Tibial nerve (tissue), 4 donors: ENCODE measurements at regions not wholly inside any gene's neighbourhood (a gene's known extent, or its start where the extent isn't known, plus 50 kb on each side); places are given as distances from the start of the nearest gene placed in this dataset.

Experiments used
- DNase-seq, 2 donors: peaks; one replicate each; pipeline ENCODE4 v3.0.0-alpha.2; 2019; ENCODE audit warnings: low spot score in 2 of 2
- H3K27ac ChIP-seq, 4 donors: fragments of 200-600 bp; sonication (generic) in 3 of 4; one replicate each; pipeline ENCODE4 v1.5.1; 2017 to 2019; ENCODE audit warnings: mild to moderate bottlenecking in 1 of 4
- H3K27me3 ChIP-seq, 2 donors: fragments of 200-600 bp; sonication (generic) in 1 of 2; one replicate each; pipeline versions ENCODE4 v1.5.1 to v1.6.0; 2017 to 2019
- H3K36me3 ChIP-seq, 3 donors: fragments of 200-600 bp; sonication (generic); one replicate each; pipeline ENCODE4 v1.5.1; 2018 to 2019
- H3K4me1 ChIP-seq, 4 donors: fragments of 200-600 bp; sonication (generic) in 3 of 4; one replicate each; pipeline ENCODE4 v1.5.1; 2017 to 2019
- H3K4me3 ChIP-seq, 4 donors: fragments of 200-600 bp; sonication (generic) in 3 of 4; one replicate each; pipeline ENCODE4 v1.5.1; 2017 to 2019; ENCODE audit warnings: mild to moderate bottlenecking in 1 of 4, moderate library complexity in 1 of 4
- H3K9me3 ChIP-seq, 4 donors: fragments of 200-600 bp; sonication (generic) in 3 of 4; one replicate each; pipeline ENCODE4 v1.5.1; 2017 to 2019
- CTCF ChIP-seq, 5 experiments: fragments of 200-600 bp in 3 of 5; fragments of 450-650 bp in 2 of 5; sonication (generic) in 3 of 5; IDR thresholded peaks; one replicate each; pipeline ENCODE4 v1.5.1; 2016 to 2019; ENCODE audit warnings: antibody characterized with exemption in 5 of 5, mild to moderate bottlenecking in 3 of 5, moderate library complexity in 2 of 5
- EP300 ChIP-seq, 2 donors: sonication (generic); formaldehyde crosslinking; IDR thresholded peaks; one replicate each; pipeline ENCODE4 v1.6.1; 2017; ENCODE audit warnings: antibody characterized with exemption in 2 of 2, mild to moderate bottlenecking in 1 of 2
- POLR2A ChIP-seq, 2 donors: fragments of 450-650 bp; IDR thresholded peaks; one replicate each; pipeline ENCODE4 v1.6.1; 2017; ENCODE audit warnings: antibody characterized with exemption in 2 of 2, mild to moderate bottlenecking in 2 of 2, moderate library complexity in 2 of 2
- WGBS, 2 donors: methylation state at CpG; one replicate each; pipeline ENCODE4 v1.1.5; 2018; 5-methylcytosine and 5-hydroxymethylcytosine counted together

- Histone ChIP-seq H3K36me3 (no peaks in the 10 kb centered on the region), H3K4me3 (no peak overlapping the region), H3K27ac (no peak overlapping the region), H3K9me3 (peaks cover 0 to under 1% (median 0%) of the 10 kb centered on the region in 4 donors), H3K4me1 (peaks cover 0 to 11% (median 0%) of the 10 kb centered on the region in 4 donors), H3K27me3 (no peaks in the 10 kb centered on the region)
- 68 to 69% methylated on average over 1 of the region's 1 CpG for WGBS, 2 donors
- no peak for TF ChIP-seq POLR2A (IDR thresholded peaks at IDR 0.05)
- no peak for TF ChIP-seq EP300 (IDR thresholded peaks at IDR 0.05)
- TF ChIP-seq CTCF (IDR thresholded peaks at IDR 0.05), result no peak
- no peak for DNase-seq
Measured at GRCh38 chr11:121727942-121728341, 275.2 kb upstream of the SORL1-AS1 start.

DNA sequence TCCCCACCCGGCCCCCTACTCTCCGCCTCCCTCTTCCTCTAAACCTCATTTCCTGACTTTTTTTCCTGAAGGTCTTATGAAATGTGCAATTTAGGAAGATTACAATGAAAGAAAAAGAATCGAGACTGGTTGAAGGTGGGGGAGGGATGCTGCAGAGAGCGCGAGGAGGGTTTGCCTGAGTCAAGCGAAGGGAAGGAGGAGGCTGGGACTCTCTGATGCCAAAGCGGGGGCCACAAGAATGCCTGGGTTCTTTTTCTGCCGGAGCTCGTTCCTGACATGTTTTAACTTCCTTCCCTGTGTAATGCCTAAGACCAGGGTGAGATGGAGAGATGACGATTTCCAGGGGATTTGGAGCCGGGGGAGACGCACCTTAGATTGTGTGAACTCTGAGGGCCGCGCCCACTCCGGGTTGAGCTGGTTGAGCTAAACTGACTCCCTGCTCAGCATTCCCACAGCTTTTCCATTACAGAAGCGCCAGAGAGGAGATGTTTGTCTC, 270.5 kb upstream of the SORL1-AS1 start:
- 14 to 17% methylated on average over 16 of the region's 16 CpGs for WGBS, 2 donors
- peak; percentile 30 to 33 for DNase-seq
- TF ChIP-seq CTCF (IDR thresholded peaks at IDR 0.05) (no peak), EP300 (IDR thresholded peaks at IDR 0.05) (peak in 1 of 2 donors; percentile 18), POLR2A (IDR thresholded peaks at IDR 0.05) (peak in 1 of 2 donors; percentile 27)
- no peaks in the 10 kb centered on the region for H3K36me3 ChIP-seq
- H3K9me3 ChIP-seq, result no peaks in the 10 kb centered on the region
- peak overlapping the region; percentile 79 to 99 (median 89) for H3K27ac ChIP-seq
- peak overlapping the region; percentile 41 to 61 (median 47) for H3K4me3 ChIP-seq
- H3K4me1 ChIP-seq, result peaks cover 0 to 25% (median 0%) of the 10 kb centered on the region in 4 donors
- no peaks in the 10 kb centered on the region for H3K27me3 ChIP-seq

GRCh38 chr11:121722431-121723245, 269.9 kb upstream of the SORL1-AS1 start:
- TF ChIP-seq EP300 (IDR thresholded peaks at IDR 0.05) (peak; percentile 81 to 99), CTCF (IDR thresholded peaks at IDR 0.05) (peak in 2 of 5 experiments; percentile 54 to 64), POLR2A (IDR thresholded peaks at IDR 0.05) (peak; percentile 77 to 86)
- no peaks in the 10 kb centered on the region for H3K27me3 ChIP-seq
- WGBS, 2 donors, result 1 to 2% methylated on average over 41 to 42 of the region's 46 CpGs
- H3K27ac ChIP-seq, result peak overlapping the region; percentile 79 to 99 (median 89)
- no peaks in the 10 kb centered on the region for H3K9me3 ChIP-seq
- peak; percentile 83 for DNase-seq
- H3K36me3 ChIP-seq, result no peaks in the 10 kb centered on the region
- H3K4me1 ChIP-seq, result peaks cover 0 to 25% (median 0%) of the 10 kb centered on the region in 4 donors
- H3K4me3 ChIP-seq, result peak overlapping the region; percentile 41 to 61 (median 47)

DNA sequence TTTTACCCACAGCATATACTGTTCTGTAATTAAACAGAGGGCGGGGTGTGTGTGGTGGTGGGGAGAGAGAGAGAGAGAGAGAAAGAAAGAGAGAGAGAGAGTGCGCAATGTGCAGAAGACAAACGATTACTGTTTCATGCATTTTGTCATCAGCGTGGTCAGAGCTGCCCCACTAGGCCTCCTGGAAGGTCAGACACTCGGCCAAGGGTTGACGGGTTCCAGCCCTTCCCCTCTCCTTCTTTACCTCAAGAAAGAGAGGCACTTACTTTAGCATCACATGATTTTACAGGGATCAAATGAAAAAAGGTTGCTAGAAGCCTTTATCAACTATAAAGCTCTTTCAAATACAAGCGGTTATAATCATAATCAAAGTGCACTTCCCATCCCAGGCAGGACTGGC, 269.2 kb upstream of the SORL1-AS1 start:
- H3K27ac ChIP-seq, result peak overlapping the region; percentile 79 to 99 (median 89)
- no peaks in the 10 kb centered on the region for H3K9me3 ChIP-seq
- 31 to 34% methylated on average over 7 of the region's 7 CpGs for WGBS, 2 donors
- DNase-seq, result no peak
- no peaks in the 10 kb centered on the region for H3K27me3 ChIP-seq
- H3K4me3 ChIP-seq, result peak overlapping the region; percentile 9 to 61 (median 42)
- H3K36me3 ChIP-seq, result no peaks in the 10 kb centered on the region
- H3K4me1 ChIP-seq, result peaks cover 0 to 25% (median 0%) of the 10 kb centered on the region in 4 donors
- no peak for TF ChIP-seq CTCF (IDR thresholded peaks at IDR 0.05)
- no peak for TF ChIP-seq POLR2A (IDR thresholded peaks at IDR 0.05)
- no peak for TF ChIP-seq EP300 (IDR thresholded peaks at IDR 0.05)

DNA sequence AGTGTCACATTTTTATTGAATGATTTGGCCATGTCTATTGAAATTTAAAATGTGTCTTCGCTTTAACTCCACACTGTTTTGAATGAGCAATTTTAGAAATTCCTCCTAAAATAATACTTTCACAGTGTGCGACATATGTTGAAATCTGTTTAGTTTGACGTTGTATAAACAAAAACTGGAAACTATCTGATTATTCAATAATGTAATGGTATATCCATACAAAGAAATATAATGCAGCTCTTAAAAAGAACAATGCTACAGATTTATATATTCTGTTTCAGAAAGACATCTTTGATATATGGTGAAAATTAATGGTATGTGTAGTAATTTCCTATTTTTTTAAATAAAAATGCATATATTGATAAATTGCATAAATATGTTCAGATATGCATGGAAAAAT, 268.7 kb upstream of the SORL1-AS1 start:
- peak overlapping the region; percentile 31 to 99 (median 89) for H3K27ac ChIP-seq
- TF ChIP-seq CTCF (IDR thresholded peaks at IDR 0.05) (no peak), EP300 (IDR thresholded peaks at IDR 0.05) (no peak), POLR2A (IDR thresholded peaks at IDR 0.05) (no peak)
- H3K4me1 ChIP-seq, result peaks cover 0 to 25% (median 0%) of the 10 kb centered on the region in 4 donors
- WGBS, 2 donors, result 85 to 92% methylated on average over 3 of the region's 3 CpGs
- no peak for DNase-seq
- H3K4me3 ChIP-seq, result no peak overlapping the region
- H3K27me3 ChIP-seq, result no peaks in the 10 kb centered on the region
- no peaks in the 10 kb centered on the region for H3K9me3 ChIP-seq
- no peaks in the 10 kb centered on the region for H3K36me3 ChIP-seq
